GM19438 (cell line): ENCODE measurements at regions not wholly inside any gene's neighbourhood (a gene's known extent, or its start where the extent isn't known, plus 50 kb on each side); places are given as distances from the start of the nearest gene placed in this dataset.
"Not testable (repeated sequence)": the region's sequence is repeated elsewhere in the genome, so short reads cannot be mapped to it uniquely, and the experiment has no call there.

Experiments
- ATAC-seq: cut with Tn5 transposase; IDR thresholded peaks from one replicate; pipeline ENCODE4 v1.9.1; 2021; ENCODE audit warnings: low read depth; ENCODE audit not compliant: unreplicated experiment

DNA sequence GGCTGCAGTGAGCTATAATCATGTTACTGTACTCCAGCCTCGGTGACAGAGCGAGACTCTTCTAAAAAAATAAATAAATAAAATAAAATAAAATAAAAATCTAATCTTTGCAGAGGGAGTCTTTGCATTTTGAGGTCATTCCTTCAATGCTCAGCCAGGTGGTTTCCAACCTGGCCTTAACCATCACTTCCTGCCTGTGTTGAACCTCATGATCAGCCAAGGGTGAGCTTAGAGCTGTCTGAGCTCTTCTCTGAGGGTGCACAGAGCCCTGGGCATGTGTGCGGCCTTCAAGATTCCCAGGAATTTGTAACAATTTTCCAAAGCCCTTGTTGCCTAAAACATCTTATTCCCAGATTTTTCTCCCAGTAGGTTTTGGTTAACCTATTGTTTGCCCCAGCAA, 94.3 kb downstream of the KCNJ12 start:
- ATAC-seq: not testable (repeated sequence)

GRCh38 chr17:21470861-21471260, 94.7 kb downstream of the KCNJ12 start:
- no peak for ATAC-seq

DNA sequence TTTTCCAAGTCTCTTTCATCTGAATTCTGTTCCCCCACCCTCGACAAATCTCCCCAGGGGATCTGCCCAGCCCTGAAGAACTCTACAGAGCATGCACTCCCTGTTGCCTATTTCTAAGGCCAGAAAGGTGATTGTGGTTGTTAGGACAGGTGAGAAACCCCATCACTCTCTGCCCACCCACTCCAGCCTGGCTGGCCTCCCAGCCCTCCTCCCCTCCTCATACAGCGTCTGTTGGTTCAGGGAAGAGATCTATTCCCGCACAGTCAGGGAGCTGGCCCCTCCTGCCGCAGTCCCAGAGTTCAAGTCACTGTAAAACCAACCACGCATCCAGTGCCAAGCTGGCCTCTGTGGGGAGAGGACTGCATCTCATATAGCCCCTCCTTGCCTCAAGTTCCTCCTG, 98.7 kb downstream of the KCNJ12 start:
- no peak for ATAC-seq

GRCh38 chr17:21475571-21475970, 99.4 kb downstream of the KCNJ12 start:
- no peak for ATAC-seq

GRCh38 chr17:21476867-21477266, 100.7 kb downstream of the KCNJ12 start:
- no peak for ATAC-seq

DNA sequence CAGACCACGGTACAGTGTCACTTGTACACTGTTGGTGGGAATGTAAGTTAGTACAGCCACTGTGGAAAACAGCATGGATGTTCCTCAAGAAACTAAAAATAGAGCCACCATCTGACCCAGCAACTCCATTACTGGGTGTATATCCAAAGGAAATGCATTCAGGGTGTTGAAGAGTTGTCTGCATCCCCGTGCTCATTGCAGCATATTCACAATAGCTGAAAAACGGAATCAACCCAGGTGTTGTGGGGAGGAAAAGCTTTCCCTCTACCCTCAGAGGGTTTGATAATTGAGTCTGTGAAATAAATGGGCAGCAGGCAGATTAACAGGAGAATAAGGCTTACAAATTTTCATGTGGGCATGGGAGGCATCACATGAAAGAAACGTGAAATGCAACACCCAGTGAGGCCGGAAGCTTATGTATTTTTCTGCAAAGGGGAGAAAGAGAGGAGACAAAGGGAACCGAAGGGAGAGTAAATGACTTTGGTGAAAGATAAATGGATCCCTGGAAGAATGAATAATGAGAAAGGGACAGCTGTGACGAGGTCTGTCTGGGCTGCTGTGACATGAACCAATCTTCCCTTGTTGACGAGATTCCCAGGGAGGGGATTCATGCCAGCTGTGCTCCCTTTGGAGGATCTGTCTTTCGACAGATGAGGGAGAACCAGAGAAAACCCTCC, 106.2 kb downstream of the KCNJ12 start:
- no peak for ATAC-seq

- ATAC-seq: not testable (repeated sequence)
Measured at GRCh38 chr17:21488043-21488442, 111.9 kb downstream of the KCNJ12 start.

- no peak for ATAC-seq
Measured at GRCh38 chr17:21493993-21494392, 117.8 kb downstream of the KCNJ12 start.

- ATAC-seq: no peak
Measured at GRCh38 chr17:21495281-21495680, 119.1 kb downstream of the KCNJ12 start.

GRCh38 chr17:21500064-21500463, 123.9 kb downstream of the KCNJ12 start:
- ATAC-seq: no peak

- not testable (repeated sequence) for ATAC-seq
Measured at GRCh38 chr17:21501927-21502700, 126.0 kb downstream of the KCNJ12 start.

GRCh38 chr17:21505819-21506815, 130.0 kb downstream of the KCNJ12 start:
- ATAC-seq: no peak

- not testable (repeated sequence) for ATAC-seq
Measured at GRCh38 chr17:21507806-21508205, 131.6 kb downstream of the KCNJ12 start.

DNA sequence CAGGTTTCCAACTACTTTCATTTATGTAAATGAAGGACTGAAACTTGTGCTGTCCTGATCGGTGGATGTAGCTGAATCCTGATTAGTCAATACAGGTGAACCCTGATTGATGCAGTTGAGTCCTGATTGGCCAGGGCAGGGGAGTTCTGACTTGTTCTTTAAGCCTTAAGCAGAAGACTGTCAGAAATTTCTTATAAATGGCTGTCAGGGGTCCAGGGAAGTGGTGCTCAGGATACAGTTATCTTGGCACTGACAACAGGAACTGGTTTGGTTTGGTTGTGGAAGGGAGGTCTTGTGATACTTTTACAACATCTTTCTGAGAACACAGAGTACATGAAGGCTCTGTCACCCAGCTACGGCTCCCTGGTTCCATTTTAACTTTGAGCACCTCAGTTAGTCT, 132.1 kb downstream of the KCNJ12 start:
- ATAC-seq: no peak

GRCh38 chr17:21509356-21509755, 133.2 kb downstream of the KCNJ12 start:
- not testable (repeated sequence) for ATAC-seq

- no peak for ATAC-seq
Measured at GRCh38 chr17:21510686-21511362, 134.7 kb downstream of the KCNJ12 start.

DNA sequence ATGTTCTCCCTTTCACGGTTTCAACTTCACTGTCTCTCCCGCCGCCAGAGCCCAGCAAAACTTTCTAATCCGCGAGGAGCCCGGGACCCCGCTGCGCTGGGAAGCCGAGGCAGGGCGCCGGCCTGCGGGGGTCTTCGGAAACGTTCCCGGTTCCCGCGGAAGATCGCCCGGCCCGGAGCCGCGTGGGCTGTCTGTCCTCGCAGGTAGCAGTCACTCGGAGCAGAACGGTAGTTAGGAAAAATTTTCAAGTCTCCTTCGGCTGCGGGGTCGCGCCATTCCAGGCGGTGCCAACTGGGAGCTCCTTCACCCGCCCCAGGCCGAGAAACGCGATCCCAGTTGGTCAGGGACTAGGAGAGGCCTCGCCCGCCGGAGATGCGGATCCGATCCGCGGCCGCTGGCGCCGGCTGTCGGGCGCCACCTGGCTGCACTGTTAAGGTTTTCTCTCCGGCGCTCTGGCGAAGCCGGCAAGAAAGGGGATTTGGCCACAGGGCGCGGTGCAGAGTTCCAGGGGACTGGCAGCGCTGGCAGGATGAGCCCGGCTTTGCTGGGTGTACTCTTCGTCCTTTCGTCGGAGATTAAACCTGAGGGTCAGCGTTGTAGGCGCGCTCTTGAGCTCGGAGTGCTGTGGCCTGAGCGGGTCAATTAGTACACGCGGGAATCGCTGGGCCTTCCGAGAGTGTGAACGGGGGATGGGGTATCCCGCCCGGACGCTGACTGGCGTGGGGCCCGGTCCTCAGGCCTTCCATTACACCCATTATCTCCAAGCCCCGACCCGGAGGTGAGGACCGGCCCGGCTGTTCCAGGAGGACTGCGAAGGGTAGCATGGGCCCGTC, 135.4 kb downstream of the KCNJ12 start:
- ATAC-seq: no peak

- ATAC-seq: no peak
Measured at GRCh38 chr17:21512307-21513011, 136.3 kb downstream of the KCNJ12 start.
